ENCODE measurements at regions not wholly inside any gene's neighbourhood (a gene's known extent, or its start where the extent isn't known, plus 50 kb on each side); places are given as distances from the start of the nearest gene placed in this dataset.

DNA sequence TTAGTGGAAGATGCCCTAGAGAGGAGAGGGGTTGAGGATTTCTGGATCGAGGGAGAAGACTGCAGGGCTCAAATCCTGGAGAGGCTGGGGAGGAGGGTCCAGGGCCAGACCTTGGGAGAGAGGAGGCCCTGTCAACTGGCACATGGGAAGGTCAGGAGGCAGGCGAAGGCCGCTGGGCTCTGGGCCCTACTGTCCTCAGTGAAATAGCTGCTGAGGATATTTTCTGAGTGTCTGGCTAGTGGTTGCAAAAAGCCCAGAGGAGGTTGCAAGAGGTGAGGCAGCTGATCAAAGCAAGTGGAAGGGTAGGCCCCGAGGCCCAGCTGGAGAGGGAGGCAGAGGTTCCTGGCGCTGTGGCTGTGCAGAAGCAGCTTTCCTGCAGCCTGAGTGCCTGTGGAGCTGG lies 103.4 kb upstream of the MLN start:
- intact Hi-C loops (cut with micrococcal nuclease; ENCODE audit: unreplicated experiment), result no loop called here
- Mint-ChIP-seq H3K36me3 (ENCODE audit: insufficient read depth, unreplicated experiment) (no peaks in the 10 kb centered on the region), H3K4me3 (ENCODE audit: low read depth, unreplicated experiment) (no peak overlapping the region), H3K27me3 (ENCODE audit: unreplicated experiment) (peaks cover 87% of the 10 kb centered on the region), H3K27ac (ENCODE audit: unreplicated experiment) (no peak overlapping the region), H3K9me3 (ENCODE audit: low read depth, unreplicated experiment) (no peaks in the 10 kb centered on the region), H3K4me1 (ENCODE audit: low read depth, unreplicated experiment) (no peaks in the 10 kb centered on the region)
- CTCF ChIA-PET, result interaction anchor here (0.7 kb wide), 2 partner anchors 11 to 115 kb away, joined by 6 to 10 read pairs; no protein-coding TSS in a partner anchor
- DNase-seq, result no peak
- TF ChIP-seq, protein P1, sequence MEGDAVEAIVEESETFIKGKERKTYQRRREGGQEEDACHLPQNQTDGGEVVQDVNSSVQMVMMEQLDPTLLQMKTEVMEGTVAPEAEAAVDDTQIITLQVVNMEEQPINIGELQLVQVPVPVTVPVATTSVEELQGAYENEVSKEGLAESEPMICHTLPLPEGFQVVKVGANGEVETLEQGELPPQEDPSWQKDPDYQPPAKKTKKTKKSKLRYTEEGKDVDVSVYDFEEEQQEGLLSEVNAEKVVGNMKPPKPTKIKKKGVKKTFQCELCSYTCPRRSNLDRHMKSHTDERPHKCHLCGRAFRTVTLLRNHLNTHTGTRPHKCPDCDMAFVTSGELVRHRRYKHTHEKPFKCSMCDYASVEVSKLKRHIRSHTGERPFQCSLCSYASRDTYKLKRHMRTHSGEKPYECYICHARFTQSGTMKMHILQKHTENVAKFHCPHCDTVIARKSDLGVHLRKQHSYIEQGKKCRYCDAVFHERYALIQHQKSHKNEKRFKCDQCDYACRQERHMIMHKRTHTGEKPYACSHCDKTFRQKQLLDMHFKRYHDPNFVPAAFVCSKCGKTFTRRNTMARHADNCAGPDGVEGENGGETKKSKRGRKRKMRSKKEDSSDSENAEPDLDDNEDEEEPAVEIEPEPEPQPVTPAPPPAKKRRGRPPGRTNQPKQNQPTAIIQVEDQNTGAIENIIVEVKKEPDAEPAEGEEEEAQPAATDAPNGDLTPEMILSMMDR (IDR thresholded peaks at IDR 0.05; ENCODE audit: unreplicated experiment), result no peak
- BruUV-seq (replicated peaks), result no TSS peak

DNA sequence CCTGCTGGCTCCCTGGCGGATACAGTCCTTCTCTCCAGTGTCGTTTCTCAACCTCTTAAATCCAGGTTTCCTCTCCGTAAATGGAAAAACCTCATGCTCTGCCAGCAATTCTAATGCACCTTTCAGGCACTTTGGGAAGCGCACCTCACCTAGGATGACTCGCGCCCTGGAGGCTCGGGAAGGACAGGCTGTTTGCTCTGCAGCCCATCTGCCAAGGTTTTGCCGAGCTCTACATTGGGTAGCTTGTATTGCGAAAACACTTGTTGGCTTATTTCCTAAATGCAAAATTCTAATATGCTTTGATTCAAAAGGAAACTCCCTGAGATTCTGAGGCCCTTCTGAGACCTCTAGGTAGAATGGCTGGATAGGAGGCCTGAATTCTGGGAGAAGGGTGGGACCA lies 102.6 kb upstream of the MLN start:
- intact Hi-C loops (cut with micrococcal nuclease; ENCODE audit: unreplicated experiment), result no loop called here
- CTCF ChIA-PET, result no interaction called here
- Mint-ChIP-seq H3K27me3 (ENCODE audit: unreplicated experiment) (peaks cover 87% of the 10 kb centered on the region), H3K4me3 (ENCODE audit: low read depth, unreplicated experiment) (no peak overlapping the region), H3K9me3 (ENCODE audit: low read depth, unreplicated experiment) (no peaks in the 10 kb centered on the region), H3K4me1 (ENCODE audit: low read depth, unreplicated experiment) (no peaks in the 10 kb centered on the region), H3K36me3 (ENCODE audit: insufficient read depth, unreplicated experiment) (no peaks in the 10 kb centered on the region), H3K27ac (ENCODE audit: unreplicated experiment) (no peak overlapping the region)
- BruUV-seq (replicated peaks), result no TSS peak
- no peak for DNase-seq
- TF ChIP-seq, protein P1 (IDR thresholded peaks at IDR 0.05; ENCODE audit: unreplicated experiment), result no peak

DNA sequence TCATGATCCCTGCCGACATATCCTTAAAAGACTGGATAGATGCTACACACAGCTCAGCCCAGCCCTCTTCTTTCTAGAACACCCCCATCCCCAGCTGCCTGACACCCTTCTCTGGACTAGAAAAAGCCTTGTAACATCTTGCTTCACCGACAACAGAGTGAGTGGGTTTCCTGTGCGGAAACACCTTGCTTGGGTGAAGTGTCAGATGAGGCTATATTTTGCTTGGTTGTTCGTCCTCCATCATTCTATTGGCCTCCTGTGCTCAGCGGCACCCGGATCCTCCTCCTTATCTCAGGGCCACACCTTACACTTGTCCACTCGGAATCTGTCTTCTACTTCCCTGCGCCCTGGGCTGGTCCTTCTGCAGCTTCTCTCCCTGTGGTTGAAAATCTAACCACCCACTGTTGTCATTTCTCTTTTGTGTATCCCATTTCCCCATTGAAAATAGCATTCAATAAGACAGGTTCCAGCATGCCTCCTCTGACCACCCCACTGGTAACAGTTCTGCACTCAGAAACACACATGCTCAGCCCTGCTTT lies 101.3 kb upstream of the MLN start:
- H3K4me1 Mint-ChIP-seq (ENCODE audit: low read depth, unreplicated experiment), result no peaks in the 10 kb centered on the region
- no peaks in the 10 kb centered on the region for H3K36me3 Mint-ChIP-seq (ENCODE audit: insufficient read depth, unreplicated experiment)
- no peaks in the 10 kb centered on the region for H3K9me3 Mint-ChIP-seq (ENCODE audit: low read depth, unreplicated experiment)
- peaks cover 87% of the 10 kb centered on the region for H3K27me3 Mint-ChIP-seq (ENCODE audit: unreplicated experiment)
- H3K27ac Mint-ChIP-seq (ENCODE audit: unreplicated experiment), result no peak overlapping the region
- BruUV-seq (replicated peaks), result no TSS peak
- intact Hi-C loops (cut with micrococcal nuclease; ENCODE audit: unreplicated experiment), result no loop called here
- TF ChIP-seq, protein P1 (IDR thresholded peaks at IDR 0.05; ENCODE audit: unreplicated experiment), result no peak
- no peak for DNase-seq
- CTCF ChIA-PET, result no interaction called here
- H3K4me3 Mint-ChIP-seq (ENCODE audit: low read depth, unreplicated experiment), result no peak overlapping the region

DNA sequence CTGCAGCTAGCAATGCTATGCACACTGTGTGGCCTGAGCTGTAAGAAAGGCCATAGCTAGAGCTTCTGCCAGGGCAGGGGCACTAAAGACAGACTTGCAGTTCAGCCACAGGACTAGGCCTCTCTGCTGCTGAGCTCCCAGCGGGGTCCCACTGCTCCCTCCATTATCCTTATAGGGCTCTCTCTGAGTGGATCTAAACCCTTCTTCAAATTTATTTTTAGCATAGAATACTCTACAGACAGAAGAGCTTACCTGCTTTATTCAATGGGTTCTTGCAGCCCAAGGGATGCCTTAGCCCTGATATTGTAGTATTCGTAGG lies 100.9 kb upstream of the MLN start:
- no peak overlapping the region for H3K27ac Mint-ChIP-seq (ENCODE audit: unreplicated experiment)
- intact Hi-C loops (cut with micrococcal nuclease; ENCODE audit: unreplicated experiment), result no loop called here
- CTCF ChIA-PET, result interaction anchor here (0.6 kb wide), 2 partner anchors 81 to 900 kb away, joined by 3 to 6 read pairs; no protein-coding TSS in a partner anchor

More for the DNA sequence above, 100.9 kb upstream of the MLN start:
- no peak for DNase-seq
- Mint-ChIP-seq H3K36me3 (ENCODE audit: insufficient read depth, unreplicated experiment) (no peaks in the 10 kb centered on the region), H3K4me3 (ENCODE audit: low read depth, unreplicated experiment) (no peak overlapping the region), H3K27me3 (ENCODE audit: unreplicated experiment) (peaks cover 87% of the 10 kb centered on the region), H3K9me3 (ENCODE audit: low read depth, unreplicated experiment) (no peaks in the 10 kb centered on the region), H3K4me1 (ENCODE audit: low read depth, unreplicated experiment) (no peaks in the 10 kb centered on the region)
- no TSS peak for BruUV-seq (replicated peaks)
- TF ChIP-seq, protein P1 (IDR thresholded peaks at IDR 0.05; ENCODE audit: unreplicated experiment), result no peak

Data from Calu3 (cell line).